ENCODE measurements at regions not wholly inside any gene's neighbourhood (a gene's known extent, or its start where the extent isn't known, plus 50 kb on each side); places are given as distances from the start of the nearest gene placed in this dataset.

- TF ChIP-seq, protein P1, sequence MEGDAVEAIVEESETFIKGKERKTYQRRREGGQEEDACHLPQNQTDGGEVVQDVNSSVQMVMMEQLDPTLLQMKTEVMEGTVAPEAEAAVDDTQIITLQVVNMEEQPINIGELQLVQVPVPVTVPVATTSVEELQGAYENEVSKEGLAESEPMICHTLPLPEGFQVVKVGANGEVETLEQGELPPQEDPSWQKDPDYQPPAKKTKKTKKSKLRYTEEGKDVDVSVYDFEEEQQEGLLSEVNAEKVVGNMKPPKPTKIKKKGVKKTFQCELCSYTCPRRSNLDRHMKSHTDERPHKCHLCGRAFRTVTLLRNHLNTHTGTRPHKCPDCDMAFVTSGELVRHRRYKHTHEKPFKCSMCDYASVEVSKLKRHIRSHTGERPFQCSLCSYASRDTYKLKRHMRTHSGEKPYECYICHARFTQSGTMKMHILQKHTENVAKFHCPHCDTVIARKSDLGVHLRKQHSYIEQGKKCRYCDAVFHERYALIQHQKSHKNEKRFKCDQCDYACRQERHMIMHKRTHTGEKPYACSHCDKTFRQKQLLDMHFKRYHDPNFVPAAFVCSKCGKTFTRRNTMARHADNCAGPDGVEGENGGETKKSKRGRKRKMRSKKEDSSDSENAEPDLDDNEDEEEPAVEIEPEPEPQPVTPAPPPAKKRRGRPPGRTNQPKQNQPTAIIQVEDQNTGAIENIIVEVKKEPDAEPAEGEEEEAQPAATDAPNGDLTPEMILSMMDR (conservative IDR thresholded peaks at IDR 0.05; ENCODE audit: low read length) = no peak
- no peak for TF ChIP-seq EZH2phosphoT487 (IDR thresholded peaks at IDR 0.05; ENCODE audit: borderline replicate concordance, low read depth, low read length)
Observed at GRCh38 chrY:8121825-8122224, 1210.3 kb upstream of the AMELY start.

Data from OCI-LY7 (cell line).